22Rv1 (cell line): ENCODE measurements at regions not wholly inside any gene's neighbourhood (a gene's known extent, or its start where the extent isn't known, plus 50 kb on each side); places are given as distances from the start of the nearest gene placed in this dataset.

Experiments used
- ZFX ChIP-seq: fragments of 450-650 bp; IDR thresholded peaks from 2 replicates; pipeline ENCODE4 v1.6.1; 2017; ENCODE audit warnings: antibody characterized with exemption, borderline replicate concordance
- TF ChIP-seq, protein P1 (sequence below): fragments of 450-650 bp; IDR thresholded peaks from 2 replicates; pipeline ENCODE4 v1.5.1; 2017; ENCODE audit warnings: mild to moderate bottlenecking

DNA sequence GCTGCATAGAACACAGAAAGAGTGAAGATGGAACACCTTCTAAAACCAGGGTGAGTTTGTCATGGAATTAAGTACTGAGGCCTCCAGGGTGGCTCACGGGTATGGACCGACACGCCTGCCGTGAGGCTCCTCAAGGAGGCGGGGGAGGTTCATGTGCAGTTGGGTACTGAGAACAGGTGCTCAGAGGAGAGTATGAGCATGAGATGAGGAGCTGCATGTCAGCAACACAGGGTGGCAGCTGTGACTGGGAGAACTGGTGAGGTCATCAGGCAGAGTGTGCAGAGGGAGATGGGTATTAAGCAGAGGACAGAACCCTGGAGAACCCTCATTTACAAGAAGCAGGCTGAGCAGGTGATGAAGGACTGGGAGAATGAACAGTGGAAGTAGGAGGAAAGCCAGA is 63.2 kb upstream of the KLHL29 start:
- TF ChIP-seq, protein P1, sequence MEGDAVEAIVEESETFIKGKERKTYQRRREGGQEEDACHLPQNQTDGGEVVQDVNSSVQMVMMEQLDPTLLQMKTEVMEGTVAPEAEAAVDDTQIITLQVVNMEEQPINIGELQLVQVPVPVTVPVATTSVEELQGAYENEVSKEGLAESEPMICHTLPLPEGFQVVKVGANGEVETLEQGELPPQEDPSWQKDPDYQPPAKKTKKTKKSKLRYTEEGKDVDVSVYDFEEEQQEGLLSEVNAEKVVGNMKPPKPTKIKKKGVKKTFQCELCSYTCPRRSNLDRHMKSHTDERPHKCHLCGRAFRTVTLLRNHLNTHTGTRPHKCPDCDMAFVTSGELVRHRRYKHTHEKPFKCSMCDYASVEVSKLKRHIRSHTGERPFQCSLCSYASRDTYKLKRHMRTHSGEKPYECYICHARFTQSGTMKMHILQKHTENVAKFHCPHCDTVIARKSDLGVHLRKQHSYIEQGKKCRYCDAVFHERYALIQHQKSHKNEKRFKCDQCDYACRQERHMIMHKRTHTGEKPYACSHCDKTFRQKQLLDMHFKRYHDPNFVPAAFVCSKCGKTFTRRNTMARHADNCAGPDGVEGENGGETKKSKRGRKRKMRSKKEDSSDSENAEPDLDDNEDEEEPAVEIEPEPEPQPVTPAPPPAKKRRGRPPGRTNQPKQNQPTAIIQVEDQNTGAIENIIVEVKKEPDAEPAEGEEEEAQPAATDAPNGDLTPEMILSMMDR: no peak
- TF ChIP-seq ZFX: no peak
